ENCODE measurements at regions not wholly inside any gene's neighbourhood (a gene's known extent, or its start where the extent isn't known, plus 50 kb on each side); places are given as distances from the start of the nearest gene placed in this dataset.

DNA sequence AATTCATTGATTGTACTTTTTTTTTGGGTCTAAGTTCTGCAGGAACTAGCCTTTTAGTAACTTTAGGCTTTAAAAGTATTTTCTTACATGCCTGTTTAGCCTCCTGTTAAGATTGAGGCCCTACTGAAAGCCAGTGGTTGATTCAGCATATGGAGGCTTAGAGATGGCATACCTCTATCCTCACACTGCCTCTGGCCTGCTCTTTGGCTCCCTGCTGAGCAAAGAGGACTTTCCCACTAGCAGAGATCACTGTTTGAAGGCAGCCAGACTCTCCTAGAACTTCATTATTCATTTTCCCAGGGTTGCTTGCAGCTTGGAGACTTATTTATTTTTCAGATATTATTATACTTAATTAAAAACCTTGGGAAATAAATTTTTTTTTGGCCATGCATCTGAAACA lies 405.6 kb upstream of the MEX3C start:
- H3K4me3 Mint-ChIP-seq = no peak overlapping the region
- H3K36me3 Mint-ChIP-seq (ENCODE audit: low read depth) = no peaks in the 10 kb centered on the region
- intact Hi-C loops (cut with micrococcal nuclease) = no loop called here
- H3K9me3 Mint-ChIP-seq = peaks cover 11% of the 10 kb centered on the region
- no peaks in the 10 kb centered on the region for H3K4me1 Mint-ChIP-seq (ENCODE audit: low read depth)
- H3K27me3 Mint-ChIP-seq = no peaks in the 10 kb centered on the region
- H3K27ac Mint-ChIP-seq = no peak overlapping the region

DNA sequence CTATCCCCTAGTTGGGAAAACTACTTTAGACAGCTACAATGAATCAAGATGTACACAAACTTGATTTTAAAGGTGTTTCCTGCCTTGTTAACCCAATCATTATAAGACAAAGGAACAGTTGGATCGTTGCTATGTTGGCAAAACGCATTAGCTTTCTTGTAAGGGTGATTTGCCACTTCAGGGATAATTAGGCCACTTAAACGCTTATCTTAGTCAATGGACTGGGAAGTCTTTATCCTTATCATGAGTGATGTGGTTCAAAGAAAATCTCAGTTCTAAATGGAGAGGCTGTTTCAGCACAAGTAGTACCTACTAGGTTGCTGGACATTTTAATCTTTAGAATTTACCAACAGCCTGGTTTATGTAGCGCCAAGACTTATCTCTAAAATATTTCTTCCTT lies 406.1 kb upstream of the MEX3C start:
- Mint-ChIP-seq H3K36me3 (ENCODE audit: low read depth) (no peaks in the 10 kb centered on the region), H3K9me3 (peaks cover 6% of the 10 kb centered on the region), H3K4me3 (no peak overlapping the region), H3K4me1 (ENCODE audit: low read depth) (no peaks in the 10 kb centered on the region), H3K27ac (no peak overlapping the region), H3K27me3 (no peaks in the 10 kb centered on the region)
- intact Hi-C loops (cut with micrococcal nuclease) = no loop called here

DNA sequence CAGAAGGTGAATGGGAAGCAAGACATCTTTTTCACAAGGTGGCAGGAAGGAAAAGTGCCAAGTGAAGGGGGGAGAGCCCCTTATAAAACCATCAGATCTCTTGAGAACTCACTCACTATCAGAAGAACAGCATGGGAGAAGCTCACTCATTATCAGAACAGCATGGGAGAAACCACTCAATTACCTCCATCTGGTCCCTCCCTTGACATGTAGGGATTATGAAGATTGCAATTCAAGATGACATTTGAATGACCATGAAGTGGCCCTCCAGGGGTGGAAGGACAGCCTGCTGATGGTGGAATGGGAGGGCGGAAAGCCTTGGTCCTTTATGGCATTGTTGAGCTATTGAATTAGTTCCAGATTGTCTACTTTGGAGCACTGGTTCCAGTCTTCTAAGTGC lies 413.0 kb upstream of the MEX3C start:
- no peak overlapping the region for H3K27ac Mint-ChIP-seq
- H3K4me3 Mint-ChIP-seq = no peak overlapping the region
- no peaks in the 10 kb centered on the region for H3K27me3 Mint-ChIP-seq
- H3K4me1 Mint-ChIP-seq (ENCODE audit: low read depth) = no peaks in the 10 kb centered on the region
- intact Hi-C loops (cut with micrococcal nuclease) = no loop called here
- no peaks in the 10 kb centered on the region for H3K36me3 Mint-ChIP-seq (ENCODE audit: low read depth)
- no peaks in the 10 kb centered on the region for H3K9me3 Mint-ChIP-seq

DNA sequence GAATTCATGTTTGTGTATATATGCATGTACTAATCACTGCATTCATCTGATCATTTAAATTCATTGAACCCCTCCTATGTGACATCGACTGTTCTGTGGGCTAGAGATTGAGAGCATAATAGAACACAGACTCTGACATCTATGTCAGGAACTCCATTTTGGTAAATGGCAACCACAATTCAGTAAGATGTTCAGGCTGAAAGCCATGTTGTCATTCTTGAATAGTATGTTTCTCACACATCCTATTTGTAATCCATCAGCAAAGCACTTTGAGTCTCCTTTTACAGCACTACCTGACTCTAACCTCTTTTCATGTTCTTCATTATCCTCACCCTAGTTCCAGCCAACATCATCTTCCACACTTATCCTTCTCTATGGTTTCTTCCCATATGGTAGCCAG lies 413.8 kb upstream of the MEX3C start:
- Mint-ChIP-seq H3K9me3 (no peaks in the 10 kb centered on the region), H3K36me3 (ENCODE audit: low read depth) (no peaks in the 10 kb centered on the region), H3K4me3 (no peak overlapping the region), H3K27ac (no peak overlapping the region), H3K27me3 (no peaks in the 10 kb centered on the region), H3K4me1 (ENCODE audit: low read depth) (no peaks in the 10 kb centered on the region)
- intact Hi-C loops (cut with micrococcal nuclease) = no loop called here

DNA sequence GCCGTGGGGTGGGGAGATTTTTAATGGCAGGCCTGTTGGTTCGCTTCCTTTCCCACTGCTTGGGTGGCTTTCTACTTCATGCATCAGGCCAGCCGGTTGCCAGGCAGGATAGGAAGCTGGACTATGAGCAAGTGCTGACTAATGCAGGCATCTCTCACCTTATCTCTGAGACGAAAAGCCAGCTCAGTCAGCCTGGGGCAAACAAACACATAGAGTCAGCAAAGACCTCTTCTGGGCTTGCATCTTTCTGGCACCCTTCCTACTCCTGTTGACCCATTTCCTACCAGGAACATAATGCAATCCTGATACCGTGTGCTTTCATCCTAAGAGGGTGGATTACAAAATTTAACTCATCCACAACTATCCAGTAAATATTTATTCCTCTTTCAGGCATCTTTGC lies 416.6 kb upstream of the MEX3C start:
- Mint-ChIP-seq H3K36me3 (ENCODE audit: low read depth) (no peaks in the 10 kb centered on the region), H3K27me3 (no peaks in the 10 kb centered on the region), H3K4me3 (no peak overlapping the region), H3K27ac (no peak overlapping the region), H3K9me3 (no peaks in the 10 kb centered on the region), H3K4me1 (ENCODE audit: low read depth) (no peaks in the 10 kb centered on the region)
- intact Hi-C loops (cut with micrococcal nuclease) = no loop called here

DNA sequence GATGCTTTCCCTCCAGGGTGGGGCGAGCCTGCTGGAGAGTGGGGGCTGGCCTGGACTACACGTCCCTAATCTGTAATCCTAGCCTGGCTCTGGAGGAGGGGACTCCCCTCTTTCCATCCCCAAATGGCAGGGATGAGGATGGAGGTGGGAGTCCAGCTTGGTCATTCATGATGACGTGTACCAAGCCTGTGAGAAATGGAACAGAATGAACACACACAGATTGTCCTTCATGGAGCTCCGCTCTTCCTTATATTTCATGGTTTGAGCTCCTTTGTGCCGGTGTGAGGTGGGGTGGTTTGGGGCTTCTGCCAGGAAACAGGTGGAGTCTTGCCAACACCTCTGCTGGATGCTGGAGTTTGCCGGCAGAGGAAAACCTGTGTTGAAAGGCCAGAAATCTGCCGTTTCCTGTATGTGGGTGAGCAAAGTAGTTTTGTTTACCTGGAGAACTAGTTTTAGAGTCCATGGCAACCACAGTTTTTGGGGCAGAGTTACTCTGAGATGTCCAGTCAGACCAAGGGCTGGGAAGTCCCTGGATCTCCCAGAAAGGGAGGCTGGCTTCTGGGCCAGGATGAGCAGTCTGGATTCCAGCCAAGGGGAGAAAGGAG lies 417.6 kb upstream of the MEX3C start:
- Mint-ChIP-seq H3K27ac (no peak overlapping the region), H3K27me3 (no peaks in the 10 kb centered on the region), H3K4me3 (no peak overlapping the region), H3K4me1 (ENCODE audit: low read depth) (no peaks in the 10 kb centered on the region), H3K9me3 (no peaks in the 10 kb centered on the region), H3K36me3 (ENCODE audit: low read depth) (no peaks in the 10 kb centered on the region)
- intact Hi-C loops (cut with micrococcal nuclease) = no loop called here

DNA sequence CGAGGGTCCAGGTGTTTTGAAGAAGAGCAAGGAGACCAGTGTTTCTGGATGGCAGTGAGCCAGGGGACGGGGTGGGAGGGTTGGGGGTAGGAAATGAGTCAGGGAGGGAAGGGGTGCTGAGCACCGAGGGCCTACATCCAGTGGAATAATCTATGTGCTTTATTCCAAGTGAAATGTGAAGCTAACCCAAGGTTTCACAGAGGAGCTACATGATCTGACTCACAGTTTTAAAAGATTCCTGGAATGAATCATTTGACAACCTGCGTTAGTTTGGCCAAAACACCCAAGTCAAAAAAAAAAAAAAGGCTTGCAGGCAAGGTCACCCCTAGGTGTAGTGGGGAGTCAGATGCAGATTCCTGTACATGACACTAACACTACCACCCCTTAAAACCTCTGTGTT lies 419.7 kb upstream of the MEX3C start:
- Mint-ChIP-seq H3K9me3 (no peaks in the 10 kb centered on the region), H3K27ac (no peak overlapping the region), H3K27me3 (peaks cover 3% of the 10 kb centered on the region), H3K36me3 (ENCODE audit: low read depth) (no peaks in the 10 kb centered on the region), H3K4me1 (ENCODE audit: low read depth) (no peaks in the 10 kb centered on the region), H3K4me3 (no peak overlapping the region)
- intact Hi-C loops (cut with micrococcal nuclease) = no loop called here

DNA sequence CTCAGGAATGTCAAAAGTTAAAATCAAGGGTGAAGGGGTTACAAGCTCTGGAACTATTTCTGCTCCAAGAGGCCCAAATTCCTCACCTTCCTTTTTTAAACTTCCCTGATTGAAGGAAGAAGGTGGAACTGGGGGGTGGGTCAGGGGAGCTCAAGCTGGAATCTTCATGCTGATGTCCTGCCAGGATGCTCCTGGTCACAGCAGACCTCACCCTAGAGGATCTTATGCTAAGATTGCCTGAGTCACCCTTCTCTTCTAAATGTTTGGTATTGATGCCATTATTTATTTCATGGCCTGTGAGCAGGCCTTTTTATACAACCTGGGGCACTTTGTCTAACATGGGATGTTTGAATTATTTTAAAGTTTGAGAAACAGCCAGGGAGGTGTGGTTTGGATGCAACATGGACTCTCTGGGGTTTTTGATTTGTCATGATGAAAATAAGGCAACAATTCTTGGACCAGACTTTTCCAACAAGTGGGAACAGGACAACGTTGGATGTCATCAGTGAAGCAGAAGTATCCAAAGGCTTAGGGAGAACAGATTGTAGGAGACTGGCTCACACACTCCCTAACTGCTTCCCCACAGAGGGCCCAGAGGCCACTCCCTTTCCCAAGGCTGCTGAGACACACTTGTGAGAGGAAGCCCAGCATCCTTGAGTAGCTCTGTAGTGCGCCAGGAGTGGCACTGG lies 420.2 kb upstream of the MEX3C start:
- intact Hi-C loops (cut with micrococcal nuclease) = no loop called here
- no peaks in the 10 kb centered on the region for H3K4me1 Mint-ChIP-seq (ENCODE audit: low read depth)
- H3K36me3 Mint-ChIP-seq (ENCODE audit: low read depth) = no peaks in the 10 kb centered on the region
- no peak overlapping the region for H3K4me3 Mint-ChIP-seq
- H3K9me3 Mint-ChIP-seq = no peaks in the 10 kb centered on the region
- H3K27me3 Mint-ChIP-seq = peaks cover 4% of the 10 kb centered on the region
- no peak overlapping the region for H3K27ac Mint-ChIP-seq

DNA sequence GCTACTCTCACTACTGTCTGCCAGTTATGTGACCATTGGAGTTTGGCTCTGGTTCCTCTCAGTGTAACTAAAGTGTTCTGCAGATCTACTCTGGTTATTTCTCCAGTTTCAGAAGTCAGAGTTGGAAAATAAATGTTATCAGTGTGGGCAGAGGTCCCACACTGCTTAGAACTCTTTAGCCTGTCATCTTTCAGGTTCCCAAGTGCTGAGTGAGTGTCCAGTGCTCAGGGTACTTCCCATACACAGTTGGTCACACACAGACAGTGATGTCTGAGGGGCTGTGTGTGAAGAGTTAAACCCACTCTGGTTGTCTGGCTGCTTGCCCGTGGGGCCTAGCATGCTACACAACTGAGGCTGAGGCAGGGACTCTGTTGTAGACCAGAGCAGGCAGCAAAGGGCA lies 421.8 kb upstream of the MEX3C start:
- no peaks in the 10 kb centered on the region for H3K4me1 Mint-ChIP-seq (ENCODE audit: low read depth)
- no peak overlapping the region for H3K27ac Mint-ChIP-seq
- peaks cover 4% of the 10 kb centered on the region for H3K27me3 Mint-ChIP-seq
- no peak overlapping the region for H3K4me3 Mint-ChIP-seq
- intact Hi-C loops (cut with micrococcal nuclease) = no loop called here
- no peaks in the 10 kb centered on the region for H3K36me3 Mint-ChIP-seq (ENCODE audit: low read depth)
- H3K9me3 Mint-ChIP-seq = no peaks in the 10 kb centered on the region

DNA sequence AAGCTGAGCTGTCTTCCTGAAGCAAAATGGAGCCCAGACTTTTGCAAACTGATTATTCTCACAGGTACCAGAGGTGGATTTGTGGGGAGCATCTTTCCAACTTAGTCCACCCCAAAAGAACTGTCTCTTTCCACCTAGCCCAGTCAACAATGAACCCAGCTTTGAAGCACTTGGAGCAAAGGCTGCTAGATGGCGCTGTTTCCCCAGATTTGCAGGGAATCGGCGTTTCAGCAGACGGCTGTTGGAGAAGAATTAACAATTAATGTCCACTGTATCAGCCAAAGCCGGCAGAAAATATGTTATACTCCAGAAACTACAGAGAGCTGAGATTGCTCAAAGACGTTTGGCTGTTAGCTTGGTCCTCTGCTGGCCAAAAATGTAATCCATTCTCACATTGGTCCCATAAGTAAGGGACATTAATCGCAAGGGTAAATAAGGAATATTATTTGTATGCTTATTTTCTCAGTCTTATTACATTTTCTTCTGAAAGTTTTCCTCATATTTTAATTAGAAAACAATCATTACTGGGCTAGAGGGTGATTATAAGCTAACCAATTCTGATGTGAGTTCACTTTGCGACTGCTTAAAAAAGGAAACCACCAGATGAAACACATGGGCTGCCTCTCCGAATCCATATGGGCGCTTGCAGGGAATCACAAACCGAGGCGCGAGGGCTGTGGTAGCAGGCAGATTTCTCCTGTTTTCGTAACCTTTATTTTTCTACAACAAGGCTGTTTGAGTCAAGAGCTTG lies 423.8 kb upstream of the MEX3C start:
- Mint-ChIP-seq H3K27ac (no peak overlapping the region), H3K9me3 (no peaks in the 10 kb centered on the region), H3K36me3 (ENCODE audit: low read depth) (no peaks in the 10 kb centered on the region), H3K4me1 (ENCODE audit: low read depth) (no peaks in the 10 kb centered on the region), H3K4me3 (no peak overlapping the region), H3K27me3 (peaks cover 4% of the 10 kb centered on the region)
- intact Hi-C loops (cut with micrococcal nuclease) = no loop called here

DNA sequence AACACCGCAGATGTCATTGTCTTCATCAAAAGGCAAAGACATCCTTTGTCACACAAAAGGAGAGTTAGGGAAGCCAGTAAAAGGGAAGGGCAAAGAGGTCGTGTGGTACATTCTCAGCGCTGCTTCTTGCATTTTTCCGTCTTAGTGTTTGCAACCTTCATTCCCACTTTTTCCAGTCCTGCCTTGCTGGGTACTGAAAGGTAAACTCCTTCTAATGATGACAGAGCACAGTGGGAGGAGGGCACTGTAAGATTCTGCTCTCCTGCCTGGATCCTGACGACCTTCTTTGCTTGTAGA lies 424.3 kb upstream of the MEX3C start:
- H3K36me3 Mint-ChIP-seq (ENCODE audit: low read depth) = no peaks in the 10 kb centered on the region
- H3K4me1 Mint-ChIP-seq (ENCODE audit: low read depth) = no peaks in the 10 kb centered on the region
- no peaks in the 10 kb centered on the region for H3K9me3 Mint-ChIP-seq
- intact Hi-C loops (cut with micrococcal nuclease) = no loop called here
- peaks cover 4% of the 10 kb centered on the region for H3K27me3 Mint-ChIP-seq
- no peak overlapping the region for H3K4me3 Mint-ChIP-seq
- no peak overlapping the region for H3K27ac Mint-ChIP-seq

DNA sequence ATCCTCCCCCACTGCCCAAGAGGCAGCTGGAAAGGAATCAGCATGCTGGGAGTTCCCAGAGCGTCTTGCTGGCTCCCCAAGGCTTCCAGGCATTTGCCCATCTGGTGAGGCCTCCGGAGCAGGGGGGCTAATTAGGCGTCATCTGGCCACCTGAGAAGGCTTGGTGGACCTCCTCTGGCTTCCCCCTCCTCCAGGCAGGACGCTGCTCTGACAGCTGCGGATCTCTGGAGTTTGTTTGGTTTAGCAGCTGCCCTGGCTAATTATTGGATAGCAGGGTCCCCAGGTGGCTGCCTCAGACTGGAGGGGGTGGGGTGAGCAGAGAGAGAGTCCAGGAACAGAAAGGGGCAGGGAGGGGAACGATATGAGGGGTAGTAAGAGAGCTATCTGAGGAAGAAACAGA lies 425.2 kb upstream of the MEX3C start:
- no peaks in the 10 kb centered on the region for H3K36me3 Mint-ChIP-seq (ENCODE audit: low read depth)
- H3K27ac Mint-ChIP-seq = no peak overlapping the region
- H3K4me3 Mint-ChIP-seq = no peak overlapping the region
- H3K9me3 Mint-ChIP-seq = no peaks in the 10 kb centered on the region
- intact Hi-C loops (cut with micrococcal nuclease) = no loop called here
- no peaks in the 10 kb centered on the region for H3K4me1 Mint-ChIP-seq (ENCODE audit: low read depth)
- H3K27me3 Mint-ChIP-seq = peaks cover 4% of the 10 kb centered on the region

DNA sequence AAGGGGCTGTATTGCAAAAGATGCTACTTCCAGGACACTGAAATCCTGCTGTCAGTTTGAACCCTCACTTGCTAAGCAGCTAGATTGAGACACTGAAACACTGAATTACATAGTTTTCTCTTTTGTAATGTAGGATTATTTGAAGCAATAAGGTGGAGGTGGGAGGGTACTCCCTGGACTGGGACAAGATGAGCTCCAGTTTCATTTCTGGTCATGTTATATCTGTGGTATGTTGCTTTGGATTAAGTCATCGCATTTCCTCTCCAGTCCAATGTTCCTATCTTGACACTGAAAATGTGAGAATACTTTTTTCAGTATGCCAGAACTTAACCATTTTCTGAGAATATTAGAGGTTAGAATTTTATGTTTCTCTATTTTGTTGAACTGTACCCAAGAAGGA lies 426.2 kb upstream of the MEX3C start:
- intact Hi-C loops (cut with micrococcal nuclease) = no loop called here
- Mint-ChIP-seq H3K4me1 (ENCODE audit: low read depth) (no peaks in the 10 kb centered on the region), H3K4me3 (no peak overlapping the region), H3K27ac (no peak overlapping the region), H3K27me3 (peaks cover 4% of the 10 kb centered on the region), H3K9me3 (no peaks in the 10 kb centered on the region), H3K36me3 (ENCODE audit: low read depth) (no peaks in the 10 kb centered on the region)

DNA sequence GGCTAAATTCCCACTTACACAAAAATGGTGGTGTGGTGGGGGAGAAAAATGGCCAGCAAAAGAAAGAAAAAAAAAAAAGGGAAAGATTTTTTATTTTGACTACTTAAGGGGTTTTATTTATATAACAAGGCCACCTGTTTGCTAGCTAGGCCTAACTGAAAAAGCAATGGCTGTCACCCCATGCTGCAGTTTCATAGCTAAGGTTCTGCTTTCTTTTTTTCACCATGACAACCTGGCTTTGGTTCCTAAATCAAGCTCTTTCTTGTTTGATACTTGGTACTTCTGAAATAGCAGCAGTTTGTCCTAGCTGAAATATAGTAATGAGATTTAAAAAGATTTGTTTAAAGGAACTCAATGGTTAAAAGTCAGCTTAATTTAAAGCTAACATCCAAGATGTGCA lies 433.2 kb upstream of the MEX3C start:
- Mint-ChIP-seq H3K27me3 (no peaks in the 10 kb centered on the region), H3K9me3 (peaks cover 3% of the 10 kb centered on the region), H3K4me3 (no peak overlapping the region), H3K4me1 (ENCODE audit: low read depth) (no peaks in the 10 kb centered on the region), H3K27ac (no peak overlapping the region), H3K36me3 (ENCODE audit: low read depth) (no peaks in the 10 kb centered on the region)
- intact Hi-C loops (cut with micrococcal nuclease) = no loop called here

DNA sequence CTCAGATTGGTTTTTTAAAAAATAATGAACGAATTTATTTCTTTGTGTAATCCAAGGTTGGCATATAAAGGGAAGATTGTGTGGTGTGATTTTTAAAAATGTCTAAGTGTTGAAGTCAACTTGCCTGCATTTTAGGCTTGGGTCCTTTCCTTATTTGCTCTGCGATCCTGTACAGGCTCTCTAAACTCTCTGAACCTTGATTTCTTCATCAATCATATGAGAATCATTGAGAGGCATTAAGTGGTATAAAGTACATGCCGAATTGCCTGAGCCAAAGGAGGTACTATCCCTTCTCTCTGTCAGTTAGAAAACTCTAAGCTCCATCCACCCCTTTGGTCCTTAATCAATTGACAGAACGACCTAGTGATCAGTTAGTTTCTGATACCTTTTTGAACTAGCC lies 440.4 kb upstream of the MEX3C start:
- Mint-ChIP-seq H3K27me3 (no peaks in the 10 kb centered on the region), H3K4me3 (no peak overlapping the region)

More for the DNA sequence above, 440.4 kb upstream of the MEX3C start:
- H3K36me3 Mint-ChIP-seq (ENCODE audit: low read depth) = no peaks in the 10 kb centered on the region
- intact Hi-C loops (cut with micrococcal nuclease) = no loop called here
- no peaks in the 10 kb centered on the region for H3K4me1 Mint-ChIP-seq (ENCODE audit: low read depth)
- H3K27ac Mint-ChIP-seq = no peak overlapping the region
- peaks cover 8% of the 10 kb centered on the region for H3K9me3 Mint-ChIP-seq
